Lower leg skin (tissue), 3 donors: ENCODE measurements at regions not wholly inside any gene's neighbourhood (a gene's known extent, or its start where the extent isn't known, plus 50 kb on each side); places are given as distances from the start of the nearest gene placed in this dataset.

Source experiments
- POLR2A ChIP-seq, 2 donors: fragments of 450-650 bp; IDR thresholded peaks; one replicate each; pipeline ENCODE4 v1.6.1; 2016 to 2017; ENCODE audit warnings: antibody characterized with exemption in 2 of 2, mild to moderate bottlenecking in 1 of 2, moderate library complexity in 1 of 2
- TF ChIP-seq, protein P1 (sequence below), 3 donors: fragments of 450-650 bp; IDR thresholded peaks; one replicate each; pipeline ENCODE4 v1.5.1; 2016; ENCODE audit warnings: antibody characterized with exemption in 3 of 3, mild to moderate bottlenecking in 3 of 3, moderate library complexity in 2 of 3

DNA sequence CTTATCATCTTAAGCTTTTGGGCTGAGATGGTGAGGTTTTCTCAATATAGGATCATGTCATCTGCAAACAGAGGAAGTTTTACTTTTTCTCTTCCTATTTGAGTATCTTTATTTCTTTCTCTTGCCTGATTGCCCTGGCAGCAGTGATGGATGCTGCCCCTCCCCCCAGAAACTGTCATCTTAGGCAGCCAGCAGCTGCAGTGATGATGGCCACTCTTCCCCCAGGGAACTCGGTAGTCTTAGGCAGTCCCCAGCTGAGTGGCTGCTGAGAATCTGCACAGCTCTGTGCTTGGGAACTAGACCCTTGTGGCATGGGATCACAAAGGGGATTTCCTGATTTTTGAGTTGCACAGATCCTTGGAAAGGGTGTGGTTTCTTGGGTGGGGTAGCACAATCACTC, 791.1 kb upstream of the ALCAM start:
- TF ChIP-seq, protein P1, sequence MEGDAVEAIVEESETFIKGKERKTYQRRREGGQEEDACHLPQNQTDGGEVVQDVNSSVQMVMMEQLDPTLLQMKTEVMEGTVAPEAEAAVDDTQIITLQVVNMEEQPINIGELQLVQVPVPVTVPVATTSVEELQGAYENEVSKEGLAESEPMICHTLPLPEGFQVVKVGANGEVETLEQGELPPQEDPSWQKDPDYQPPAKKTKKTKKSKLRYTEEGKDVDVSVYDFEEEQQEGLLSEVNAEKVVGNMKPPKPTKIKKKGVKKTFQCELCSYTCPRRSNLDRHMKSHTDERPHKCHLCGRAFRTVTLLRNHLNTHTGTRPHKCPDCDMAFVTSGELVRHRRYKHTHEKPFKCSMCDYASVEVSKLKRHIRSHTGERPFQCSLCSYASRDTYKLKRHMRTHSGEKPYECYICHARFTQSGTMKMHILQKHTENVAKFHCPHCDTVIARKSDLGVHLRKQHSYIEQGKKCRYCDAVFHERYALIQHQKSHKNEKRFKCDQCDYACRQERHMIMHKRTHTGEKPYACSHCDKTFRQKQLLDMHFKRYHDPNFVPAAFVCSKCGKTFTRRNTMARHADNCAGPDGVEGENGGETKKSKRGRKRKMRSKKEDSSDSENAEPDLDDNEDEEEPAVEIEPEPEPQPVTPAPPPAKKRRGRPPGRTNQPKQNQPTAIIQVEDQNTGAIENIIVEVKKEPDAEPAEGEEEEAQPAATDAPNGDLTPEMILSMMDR (IDR thresholded peaks at IDR 0.05) = no peak
- TF ChIP-seq POLR2A (IDR thresholded peaks at IDR 0.05) = no peak
